Suppressor macrophage treated with lipopolysaccharide for 4 hours (primary cell): ENCODE measurements at regions not wholly inside any gene's neighbourhood (a gene's known extent, or its start where the extent isn't known, plus 50 kb on each side); places are given as distances from the start of the nearest gene placed in this dataset.
"Not testable (repeated sequence)": the region's sequence is repeated elsewhere in the genome, so short reads cannot be mapped to it uniquely, and the experiment has no call there.

Experiments
- DNase-seq: peaks from one replicate; pipeline ENCODE4 v3.0.0-alpha.2; 2020

DNA sequence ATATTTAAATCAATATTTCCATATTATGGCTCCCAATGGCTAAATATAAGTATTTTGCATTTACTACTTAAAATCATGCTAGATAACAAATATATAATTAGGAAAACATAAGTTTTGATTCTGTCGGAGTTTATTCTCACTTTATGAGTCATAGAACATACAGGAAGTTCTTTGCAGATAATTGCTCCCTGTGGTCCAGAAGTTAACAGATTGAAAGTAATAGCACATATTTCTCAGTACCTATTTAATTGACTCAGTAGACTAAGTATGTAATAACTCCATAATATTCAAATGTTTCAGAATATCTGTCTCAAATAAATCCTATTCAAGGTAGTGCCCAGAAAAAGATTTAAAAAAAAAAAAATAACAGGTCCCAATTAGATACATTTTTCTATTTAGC is 806.0 kb upstream of the ATXN7L3B start:
- no peak for DNase-seq

DNA sequence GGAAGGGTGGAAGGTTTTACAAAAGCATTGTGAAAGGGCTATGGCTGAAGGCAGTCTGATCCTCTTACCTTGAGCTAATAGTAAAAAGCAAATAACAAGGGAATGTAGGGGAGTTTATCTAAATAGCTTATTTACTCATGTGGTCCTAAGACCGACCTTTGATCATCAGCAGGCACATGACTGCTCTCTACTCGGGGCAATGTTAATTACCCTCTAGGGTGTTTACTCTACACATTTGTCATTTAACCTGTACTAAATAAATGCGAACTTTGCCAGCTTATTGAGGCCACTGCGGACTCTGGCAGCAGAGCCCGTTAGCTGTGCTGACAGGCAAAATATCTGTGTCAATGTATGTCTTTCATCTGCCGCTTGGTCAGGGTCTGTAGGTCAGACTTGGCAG is 768.3 kb upstream of the ATXN7L3B start:
- DNase-seq, result no peak

DNA sequence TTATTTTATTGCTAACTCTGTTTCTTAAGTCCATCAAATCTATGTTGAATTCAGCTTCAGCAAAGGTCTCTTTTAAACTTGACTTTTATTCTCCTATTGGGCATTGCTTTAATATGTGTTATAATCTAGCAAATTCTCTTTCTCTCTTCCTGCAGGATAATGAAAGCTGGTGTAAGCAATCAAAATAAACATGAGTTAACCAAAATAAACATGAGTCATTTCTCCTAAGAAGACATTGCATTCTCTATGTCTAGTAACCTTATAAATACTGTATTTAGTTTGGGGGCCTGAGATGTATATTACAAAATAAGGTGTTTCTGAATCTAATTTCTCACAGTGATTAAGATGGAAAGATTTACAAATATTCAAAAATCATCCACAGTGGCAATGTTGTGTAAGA is 739.1 kb upstream of the ATXN7L3B start:
- DNase-seq, result no peak

DNA sequence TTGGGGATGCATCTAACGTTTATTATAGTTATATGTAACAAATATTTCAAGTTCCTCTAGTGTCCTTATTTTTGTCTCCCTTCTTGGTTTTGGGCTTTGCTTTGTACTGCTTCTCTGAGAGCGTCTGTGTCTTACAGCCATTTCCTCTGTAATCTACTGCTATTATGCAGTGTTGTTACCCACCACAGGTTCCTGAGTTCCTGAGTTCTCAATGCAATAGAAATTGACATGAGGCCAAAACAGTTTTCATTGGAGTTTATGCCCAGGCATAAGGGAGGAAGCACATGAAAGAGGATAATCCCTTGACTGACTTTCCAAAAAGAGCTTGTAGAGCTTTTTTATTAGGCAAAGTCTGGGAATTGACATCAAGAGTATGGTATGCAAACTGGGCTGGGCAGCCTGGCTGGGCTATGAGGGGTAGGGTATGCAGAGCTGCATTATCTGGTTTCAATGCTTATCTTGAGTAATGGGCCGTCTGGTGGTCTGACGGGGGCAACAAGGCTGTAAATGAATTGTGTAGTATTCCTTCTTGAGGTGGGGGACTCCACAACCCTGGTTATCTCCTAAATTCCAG is 722.5 kb upstream of the ATXN7L3B start:
- DNase-seq, result no peak

DNA sequence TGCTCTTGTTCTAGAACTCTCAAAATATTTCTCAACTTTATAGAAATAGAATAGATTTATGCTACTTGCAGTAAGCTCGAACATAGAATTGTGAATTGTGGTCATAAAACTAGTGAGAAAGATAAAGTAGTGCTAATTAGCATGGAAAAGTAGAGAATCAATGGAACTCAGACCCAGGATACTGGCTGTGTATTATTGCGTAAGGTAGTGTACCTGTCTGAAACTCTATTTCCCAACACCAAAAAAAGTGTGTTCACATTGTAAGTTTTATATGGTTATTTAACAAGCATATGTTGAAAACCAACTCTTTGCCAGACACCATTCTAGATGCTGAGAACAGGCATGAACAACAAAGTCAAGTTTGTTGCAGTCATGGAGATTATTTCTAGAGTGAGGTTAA is 720.5 kb upstream of the ATXN7L3B start:
- DNase-seq, result no peak

DNA sequence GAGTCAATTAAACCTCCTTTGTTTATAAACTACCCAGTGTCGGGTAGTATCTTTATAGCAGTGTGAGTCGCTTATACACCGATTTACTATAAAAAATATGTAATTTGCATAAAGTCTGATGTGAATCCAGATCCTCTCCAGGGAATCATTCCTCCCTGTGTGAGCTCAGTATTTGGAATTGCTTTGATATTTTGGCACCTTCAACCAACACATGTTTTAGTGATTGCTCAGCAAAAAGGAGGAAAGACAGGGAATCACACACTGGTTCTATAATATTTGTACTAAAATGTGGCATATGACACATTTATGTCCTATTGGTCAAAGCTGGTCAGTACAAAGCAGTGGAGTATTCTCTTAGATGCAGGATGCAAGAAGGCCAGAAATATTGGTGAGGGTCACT is 703.9 kb upstream of the ATXN7L3B start:
- no peak for DNase-seq

DNA sequence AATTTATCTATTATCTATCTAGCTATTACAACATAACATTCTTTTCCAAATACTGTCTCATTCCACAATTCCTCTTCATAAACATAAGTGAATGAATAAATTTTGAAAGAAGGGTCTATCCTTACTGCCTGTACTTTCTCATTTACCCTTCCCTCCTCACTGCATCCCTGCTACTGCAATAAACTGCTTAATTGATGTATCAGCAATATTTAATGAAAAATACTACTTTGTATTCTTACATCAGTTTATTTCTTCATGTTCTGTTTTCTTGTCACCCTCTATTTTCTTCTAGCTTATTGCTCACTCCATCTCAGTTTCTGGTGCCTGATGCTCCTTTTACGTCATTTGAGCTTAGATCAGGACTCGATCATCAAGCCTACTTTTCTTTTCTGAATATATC is 695.7 kb upstream of the ATXN7L3B start:
- DNase-seq, result no peak

DNA sequence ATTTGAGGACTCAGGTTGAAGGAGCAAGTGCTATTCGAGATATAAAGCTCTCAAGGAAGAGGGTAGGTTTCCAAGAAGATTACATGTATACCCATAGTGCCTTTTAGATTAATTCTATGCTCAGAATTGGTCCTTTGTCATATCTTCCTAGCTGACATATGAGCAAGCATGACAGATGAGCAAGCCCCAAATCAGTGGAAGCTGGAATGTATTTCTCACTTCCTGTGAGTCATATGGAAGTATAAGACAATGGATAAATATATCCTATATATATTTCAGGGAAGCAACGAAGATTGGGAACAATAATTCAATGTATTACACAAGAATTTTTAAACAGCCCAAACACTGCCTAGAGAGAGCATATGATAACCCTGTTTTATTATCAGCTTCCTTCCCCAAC is 674.1 kb upstream of the ATXN7L3B start:
- DNase-seq, result no peak

DNA sequence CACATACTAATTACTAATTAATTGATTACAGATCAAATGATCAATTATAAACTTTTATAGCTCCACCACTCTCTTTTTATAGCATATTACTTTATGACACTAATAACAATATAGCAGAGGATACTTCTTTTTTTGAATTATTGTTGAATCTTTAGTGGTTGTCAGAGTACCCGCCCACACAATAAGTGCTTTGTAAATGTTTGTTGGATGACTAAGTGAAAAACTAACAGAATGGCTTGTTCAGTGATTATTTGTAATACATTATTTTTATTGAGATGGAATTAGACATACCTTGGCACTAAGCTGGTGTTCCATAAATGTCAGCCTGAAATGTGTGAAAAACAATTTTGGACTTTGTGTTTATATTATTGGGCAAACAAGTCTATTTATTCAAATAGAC is 670.5 kb upstream of the ATXN7L3B start:
- no peak for DNase-seq

DNA sequence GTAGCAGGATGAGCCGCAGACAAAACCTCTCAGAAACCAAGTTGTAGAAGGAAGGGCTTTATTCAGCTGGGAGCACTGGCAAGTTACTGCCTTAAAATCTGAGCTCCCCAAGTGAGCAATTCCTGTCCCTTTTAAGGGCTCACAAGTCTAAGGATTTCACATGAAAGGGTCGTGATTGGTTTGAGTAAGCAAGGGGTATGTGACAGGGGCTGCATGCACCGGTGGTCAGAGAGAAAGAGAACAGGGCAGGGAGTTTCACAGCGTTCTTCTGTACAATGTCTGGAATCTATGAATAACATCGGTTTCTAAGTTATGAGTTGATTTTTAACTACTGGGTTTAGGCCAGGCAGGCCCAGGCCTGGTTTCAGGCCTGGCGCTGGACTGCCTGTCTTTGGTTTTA is 660.3 kb upstream of the ATXN7L3B start:
- not testable (repeated sequence) for DNase-seq

DNA sequence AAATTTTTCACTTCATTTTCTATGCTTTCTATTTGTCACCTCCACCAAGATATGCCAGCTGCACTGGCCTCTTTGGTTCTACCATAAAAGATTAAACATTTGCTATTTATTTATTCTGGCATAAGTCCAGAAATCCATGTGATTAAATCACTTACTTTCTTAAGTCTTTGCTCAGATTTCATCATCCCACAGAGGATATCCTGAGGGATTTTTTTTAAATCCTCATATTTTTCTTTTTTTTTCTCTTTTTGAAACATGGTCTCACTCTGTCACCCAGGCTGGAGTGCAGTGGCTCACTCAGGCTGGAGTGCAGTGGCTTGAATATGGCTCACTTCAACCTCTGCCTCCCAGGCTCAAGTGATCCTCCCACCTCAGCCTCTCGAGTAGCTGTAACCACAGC is 645.4 kb upstream of the ATXN7L3B start:
- no peak for DNase-seq

DNA sequence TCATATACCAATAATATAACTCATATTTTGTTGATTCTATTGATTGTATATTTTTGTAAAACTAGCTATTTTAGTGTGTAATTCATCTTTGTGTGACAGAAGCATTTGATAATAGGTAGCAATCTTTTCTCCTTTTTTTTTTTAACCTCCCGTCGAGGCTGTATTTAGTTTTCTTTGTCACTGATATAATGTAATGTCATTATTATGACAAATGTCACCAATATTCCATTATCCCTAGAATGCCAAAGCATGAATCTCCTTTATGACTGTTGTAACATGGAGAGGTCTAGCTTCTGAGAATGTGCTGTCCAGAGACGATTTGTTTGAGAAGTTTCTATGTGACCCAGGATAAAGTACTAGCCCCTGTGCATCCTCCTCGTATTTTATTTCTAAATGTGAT is 639.0 kb upstream of the ATXN7L3B start:
- DNase-seq, result no peak

DNA sequence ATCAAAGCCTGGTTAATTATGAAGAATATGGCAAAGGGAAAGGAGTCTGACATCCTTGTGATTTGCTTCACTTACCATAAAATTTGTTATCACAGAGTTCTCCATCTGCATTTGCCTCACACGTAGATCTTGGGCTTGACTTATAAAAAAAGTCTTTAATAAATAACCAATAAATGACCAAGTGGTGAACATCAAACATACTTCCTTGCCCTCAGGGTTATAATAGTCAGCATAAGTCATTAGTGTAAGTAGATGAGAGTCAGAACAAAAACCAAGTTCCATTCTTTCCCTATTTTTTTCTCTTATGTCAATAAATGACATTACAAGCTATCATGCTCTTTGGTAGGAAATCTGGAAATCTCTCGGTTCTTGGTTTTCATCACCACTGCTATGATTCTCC is 635.4 kb upstream of the ATXN7L3B start:
- no peak for DNase-seq

DNA sequence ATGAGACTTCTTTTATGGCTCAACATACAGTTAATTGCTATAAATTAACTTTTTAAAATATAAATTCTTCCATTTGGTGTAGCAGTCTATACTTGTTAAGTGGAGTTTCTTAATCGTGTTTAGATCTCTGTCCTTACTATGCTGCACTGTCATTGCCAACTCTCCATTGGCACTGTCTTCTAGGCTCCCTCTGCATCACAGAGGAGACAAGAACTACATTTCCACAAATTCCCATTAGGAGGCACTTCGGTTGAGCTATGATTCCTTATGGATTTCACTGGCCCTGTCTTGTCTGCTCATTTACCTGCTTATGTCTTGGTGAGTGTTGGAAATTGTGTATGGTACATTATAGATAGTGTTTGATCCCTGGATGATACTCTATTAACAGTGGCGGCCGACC is 630.9 kb upstream of the ATXN7L3B start:
- DNase-seq, result no peak

DNA sequence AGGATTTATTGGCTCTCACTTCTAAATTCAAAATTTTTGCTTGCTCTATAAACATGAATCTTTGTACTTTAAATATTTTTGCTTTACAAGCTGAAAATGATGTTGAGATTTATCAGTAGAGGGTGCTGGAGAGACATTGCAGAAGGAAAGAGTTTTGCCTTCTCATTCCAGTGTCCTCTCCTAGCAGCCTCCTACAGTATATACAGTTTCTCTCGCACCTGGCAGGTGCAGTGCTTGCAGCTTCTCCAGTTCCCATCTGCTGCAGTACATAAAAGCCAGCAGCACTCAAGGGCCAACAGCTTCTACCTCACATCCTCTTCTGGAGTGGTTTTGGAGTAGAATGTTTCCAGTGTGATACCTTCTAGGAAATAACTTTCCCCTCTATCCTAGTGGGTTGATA is 601.8 kb upstream of the ATXN7L3B start:
- no peak for DNase-seq

DNA sequence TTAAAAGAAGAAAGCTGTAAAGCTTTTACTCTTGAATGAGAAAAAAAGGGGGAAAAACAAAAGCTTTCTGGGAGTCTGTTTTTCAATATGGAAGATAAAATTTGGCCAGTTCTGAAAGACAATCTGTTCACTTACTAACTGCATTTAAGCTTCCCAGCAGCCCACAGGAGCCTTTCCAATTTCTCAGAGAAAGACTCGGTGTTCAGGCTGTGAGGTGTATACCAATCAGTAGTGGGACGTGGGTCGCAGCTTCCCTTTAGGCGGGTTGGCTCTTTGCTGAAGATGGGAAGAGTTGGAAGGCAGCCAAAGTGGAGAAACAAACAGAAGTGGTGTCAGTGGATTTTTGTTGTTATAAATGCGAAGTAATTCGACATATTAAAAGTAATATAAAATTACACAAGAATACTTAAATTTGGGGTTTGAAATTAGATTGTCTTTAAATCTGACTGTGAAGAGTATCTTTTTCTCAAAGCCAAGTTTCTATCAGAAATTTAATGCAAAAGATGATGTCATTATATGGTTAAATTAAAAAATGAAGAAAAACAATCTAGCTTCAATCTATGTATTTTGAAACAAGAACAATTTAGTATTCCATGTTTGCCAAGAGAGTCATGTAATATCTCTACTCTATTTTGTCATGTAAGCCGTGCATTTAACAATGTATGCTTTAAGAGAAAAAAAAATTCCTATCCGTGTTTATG is 590.2 kb upstream of the ATXN7L3B start:
- no peak for DNase-seq

DNA sequence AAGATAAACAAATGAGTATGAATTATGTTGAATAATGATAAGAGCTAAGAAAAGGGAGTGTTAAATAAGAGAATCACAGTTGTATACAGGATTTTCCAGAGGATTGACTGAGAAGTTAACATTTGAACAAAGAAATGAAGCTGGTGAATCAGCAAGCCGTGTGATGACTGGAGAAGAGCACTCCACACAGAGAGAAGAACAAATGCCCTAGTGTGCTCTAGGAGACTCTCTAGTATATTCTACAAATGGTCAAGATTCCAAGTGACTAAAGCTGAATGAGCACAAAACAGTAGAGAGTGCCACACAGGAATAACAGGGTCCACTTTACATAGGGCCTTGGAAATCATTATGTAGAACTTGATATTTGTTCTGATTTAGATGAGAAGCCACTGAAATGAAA is 587.1 kb upstream of the ATXN7L3B start:
- no peak for DNase-seq

DNA sequence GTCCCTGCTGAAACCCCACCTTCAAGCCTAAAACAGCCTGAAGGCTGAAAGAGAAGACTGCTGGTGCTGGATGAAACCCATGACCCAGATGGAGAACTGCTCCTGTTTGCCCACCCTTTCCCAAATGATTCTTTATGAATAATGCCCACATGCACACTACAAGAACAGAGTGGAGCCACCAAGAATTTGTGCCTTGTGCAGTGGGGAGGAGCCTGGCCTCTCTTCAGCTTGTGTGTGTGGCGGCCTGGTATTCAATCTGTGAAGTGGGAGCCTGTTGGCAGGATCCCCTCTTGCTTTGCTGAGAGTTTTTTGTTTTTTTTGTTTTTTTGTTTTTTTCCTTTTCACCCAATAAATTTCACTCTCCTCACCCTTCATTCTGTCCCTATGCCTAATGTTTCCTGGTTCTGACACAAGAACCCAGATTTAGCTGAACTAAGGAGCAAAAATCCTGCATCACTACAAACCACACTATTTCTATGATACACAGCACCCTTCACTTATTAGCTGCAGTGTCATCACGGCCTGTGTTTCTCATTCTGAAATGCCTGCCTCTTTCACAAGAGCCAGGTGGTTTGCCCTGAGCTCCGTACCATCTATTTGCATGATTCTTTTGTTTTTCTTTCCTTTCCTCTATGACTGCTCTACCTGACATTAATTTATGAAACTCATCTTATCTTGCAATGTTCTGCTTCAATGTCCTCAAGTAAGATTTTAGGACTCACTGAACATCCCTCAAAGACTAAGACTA is 585.5 kb upstream of the ATXN7L3B start:
- no peak for DNase-seq

DNA sequence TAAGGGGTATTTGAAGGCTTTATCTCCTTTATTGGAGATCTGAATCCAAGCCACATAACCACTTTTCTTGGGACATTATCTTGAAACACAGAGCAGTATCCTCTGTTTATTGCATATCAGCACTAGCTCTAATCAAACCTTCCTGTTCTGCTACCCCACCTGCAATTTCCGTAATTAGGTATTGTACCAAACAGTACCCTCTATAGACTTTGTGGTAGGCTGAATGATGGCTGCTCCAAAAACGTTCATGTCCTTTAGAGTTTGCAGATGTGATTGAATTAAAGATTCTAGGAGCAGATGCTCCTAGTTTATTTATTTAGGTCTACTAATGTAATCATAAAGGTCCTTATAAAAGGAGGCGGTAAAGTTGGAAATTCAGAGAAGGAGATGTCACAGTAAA is 573.0 kb upstream of the ATXN7L3B start:
- DNase-seq, result no peak

DNA sequence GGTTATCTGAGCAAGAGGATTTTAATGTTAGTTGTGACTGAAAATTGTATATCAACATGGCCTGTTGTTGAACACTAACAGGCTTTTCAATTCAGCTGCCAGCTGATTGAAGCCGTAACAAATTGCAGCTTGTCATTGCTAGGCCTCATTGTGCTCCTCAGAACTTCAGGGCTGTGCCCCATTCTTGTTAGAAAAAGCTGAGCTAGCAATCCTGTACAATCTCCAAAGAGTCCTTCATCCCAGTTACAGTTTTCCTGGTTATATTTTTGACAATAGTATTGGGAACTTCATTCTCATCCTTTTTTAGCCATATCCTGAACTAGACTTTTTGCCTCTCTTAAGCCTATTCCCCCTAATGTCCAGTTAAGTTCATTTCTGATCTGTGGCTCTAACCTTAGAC is 564.1 kb upstream of the ATXN7L3B start:
- DNase-seq, result no peak

DNA sequence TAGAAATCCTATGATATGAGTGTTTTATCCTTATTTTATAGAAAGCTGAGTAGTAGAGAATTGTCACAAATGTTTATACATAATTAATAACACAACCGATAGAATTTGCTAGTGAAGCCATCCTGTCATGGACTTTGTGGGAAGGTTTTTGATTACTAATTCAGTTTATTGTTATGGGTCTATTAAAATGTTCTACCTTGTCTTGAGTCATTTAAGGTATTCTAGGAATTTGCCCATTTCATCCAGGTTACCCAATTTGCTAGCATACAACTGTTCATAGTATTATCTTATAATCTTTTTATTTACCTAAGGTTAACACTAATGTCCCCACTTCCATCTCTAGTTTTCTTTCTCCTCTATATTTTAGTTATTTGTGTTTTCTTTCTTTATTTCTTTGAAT is 553.1 kb upstream of the ATXN7L3B start:
- DNase-seq, result no peak

DNA sequence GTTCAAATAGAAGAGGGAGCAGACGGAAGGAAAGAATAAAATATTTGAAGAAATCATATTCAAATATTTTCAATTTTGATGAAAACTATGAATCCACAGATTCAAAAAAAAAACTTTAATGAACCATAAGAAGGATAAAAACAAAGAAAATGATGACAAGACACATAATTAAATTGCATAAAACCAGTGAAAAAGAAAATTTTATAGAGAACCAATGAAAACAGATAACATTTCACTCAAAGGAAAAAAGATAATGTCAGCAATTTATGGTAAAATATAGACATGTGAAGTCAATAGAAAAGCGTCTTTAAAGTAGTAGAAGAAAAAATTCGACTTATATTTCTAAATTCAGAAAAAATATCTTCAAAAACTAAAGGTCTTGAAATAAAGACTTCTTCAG is 546.5 kb upstream of the ATXN7L3B start:
- DNase-seq, result no peak

DNA sequence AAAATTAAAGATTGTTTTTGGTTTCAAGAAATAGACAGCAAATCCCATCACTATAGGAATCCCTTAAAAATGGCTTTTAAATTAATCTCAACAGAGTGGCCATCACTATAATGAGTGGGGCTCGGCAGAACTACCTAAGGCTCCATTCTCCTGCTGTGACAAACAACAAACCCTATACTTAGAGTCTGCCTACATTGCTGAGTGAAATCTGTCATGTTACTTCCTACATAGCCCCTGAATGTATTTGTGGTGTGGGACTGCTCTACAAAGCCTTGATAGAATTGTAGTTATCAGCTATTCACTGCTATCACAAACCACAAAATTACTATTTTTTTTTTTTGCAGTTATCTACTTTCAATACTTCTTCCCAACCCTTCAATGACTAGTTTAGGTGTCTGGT is 538.7 kb upstream of the ATXN7L3B start:
- DNase-seq, result no peak

DNA sequence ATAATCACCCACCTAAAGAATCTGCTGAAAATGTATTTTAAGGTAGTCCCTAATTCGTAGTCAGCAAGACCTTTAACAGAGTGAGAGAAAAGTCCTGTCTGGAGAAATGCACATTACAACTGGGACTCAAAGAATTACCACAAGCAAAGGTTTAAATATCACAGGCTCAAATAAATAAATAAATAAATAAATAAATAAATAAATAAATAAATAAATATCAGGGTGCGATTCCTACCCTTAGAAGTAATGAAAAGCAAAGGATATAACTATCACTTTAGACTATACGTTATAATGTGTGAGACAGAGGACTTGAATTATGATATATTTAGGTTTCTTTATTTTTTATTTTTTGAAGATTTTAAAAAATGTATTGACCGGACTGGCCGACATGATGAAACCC is 522.5 kb upstream of the ATXN7L3B start:
- DNase-seq, result no peak

DNA sequence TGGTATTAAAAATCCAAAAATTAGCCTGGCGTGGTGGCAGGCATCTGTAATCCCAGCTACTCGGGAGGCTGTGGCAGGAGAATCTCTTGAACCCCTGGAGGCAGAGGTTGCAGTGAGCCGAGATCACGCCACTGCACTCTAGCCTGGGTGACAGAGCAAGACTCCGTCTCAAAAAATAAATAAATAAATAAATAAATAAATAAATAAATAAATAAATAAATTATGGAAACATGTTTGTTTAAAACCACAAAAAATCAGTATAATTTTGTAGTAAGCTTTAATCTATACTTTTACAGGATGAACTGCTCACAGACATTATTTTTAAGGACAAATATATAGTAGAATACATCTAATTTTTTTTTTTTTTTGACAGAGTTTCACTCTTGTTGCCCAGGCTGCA is 521.3 kb upstream of the ATXN7L3B start:
- not testable (repeated sequence) for DNase-seq
